ENCODE measurements at regions not wholly inside any gene's neighbourhood (a gene's known extent, or its start where the extent isn't known, plus 50 kb on each side); places are given as distances from the start of the nearest gene placed in this dataset.
A peak's percentile ranks its signal among the peaks of the same experiment; 100 is the strongest.

DNA sequence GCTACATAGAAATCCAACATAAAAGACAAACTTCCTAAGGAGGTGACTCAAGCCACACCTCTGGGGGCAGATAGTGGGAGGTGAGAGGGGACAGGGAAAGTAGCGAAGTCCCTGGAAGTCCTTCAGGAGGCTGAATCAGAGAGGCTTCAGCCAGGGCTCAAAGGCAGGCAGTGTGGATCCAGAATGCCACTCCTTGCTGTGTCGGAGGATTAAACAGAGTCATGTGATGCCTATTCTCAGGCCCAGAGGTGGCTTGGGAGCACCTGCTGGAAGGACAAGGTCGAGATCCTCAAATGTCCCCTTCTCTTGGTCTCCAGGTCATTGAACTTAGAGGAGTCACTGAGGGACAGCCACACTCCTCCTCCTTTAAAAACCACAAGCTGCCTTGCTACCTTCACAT, 391.1 kb downstream of the SOX9 start:
- Histone ChIP-seq H3K36me3 (replicated peaks) (no peaks in the 10 kb centered on the region), H3K27me3 (replicated peaks) (no peaks in the 10 kb centered on the region), H3K27ac (no peak overlapping the region), H3K4me3 (ENCODE audit: low read depth, low read length) (no peak overlapping the region)
- in situ Hi-C loops (cut with HindIII; ENCODE audit: low pct_ligation_motif_present, low sequenced_read_pairs) = no loop called here
- no peak for DNase-seq
- TF ChIP-seq, protein P1, sequence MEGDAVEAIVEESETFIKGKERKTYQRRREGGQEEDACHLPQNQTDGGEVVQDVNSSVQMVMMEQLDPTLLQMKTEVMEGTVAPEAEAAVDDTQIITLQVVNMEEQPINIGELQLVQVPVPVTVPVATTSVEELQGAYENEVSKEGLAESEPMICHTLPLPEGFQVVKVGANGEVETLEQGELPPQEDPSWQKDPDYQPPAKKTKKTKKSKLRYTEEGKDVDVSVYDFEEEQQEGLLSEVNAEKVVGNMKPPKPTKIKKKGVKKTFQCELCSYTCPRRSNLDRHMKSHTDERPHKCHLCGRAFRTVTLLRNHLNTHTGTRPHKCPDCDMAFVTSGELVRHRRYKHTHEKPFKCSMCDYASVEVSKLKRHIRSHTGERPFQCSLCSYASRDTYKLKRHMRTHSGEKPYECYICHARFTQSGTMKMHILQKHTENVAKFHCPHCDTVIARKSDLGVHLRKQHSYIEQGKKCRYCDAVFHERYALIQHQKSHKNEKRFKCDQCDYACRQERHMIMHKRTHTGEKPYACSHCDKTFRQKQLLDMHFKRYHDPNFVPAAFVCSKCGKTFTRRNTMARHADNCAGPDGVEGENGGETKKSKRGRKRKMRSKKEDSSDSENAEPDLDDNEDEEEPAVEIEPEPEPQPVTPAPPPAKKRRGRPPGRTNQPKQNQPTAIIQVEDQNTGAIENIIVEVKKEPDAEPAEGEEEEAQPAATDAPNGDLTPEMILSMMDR (IDR thresholded peaks at IDR 0.05; ENCODE audit: low read depth, low read length, missing control alignments) = no peak

DNA sequence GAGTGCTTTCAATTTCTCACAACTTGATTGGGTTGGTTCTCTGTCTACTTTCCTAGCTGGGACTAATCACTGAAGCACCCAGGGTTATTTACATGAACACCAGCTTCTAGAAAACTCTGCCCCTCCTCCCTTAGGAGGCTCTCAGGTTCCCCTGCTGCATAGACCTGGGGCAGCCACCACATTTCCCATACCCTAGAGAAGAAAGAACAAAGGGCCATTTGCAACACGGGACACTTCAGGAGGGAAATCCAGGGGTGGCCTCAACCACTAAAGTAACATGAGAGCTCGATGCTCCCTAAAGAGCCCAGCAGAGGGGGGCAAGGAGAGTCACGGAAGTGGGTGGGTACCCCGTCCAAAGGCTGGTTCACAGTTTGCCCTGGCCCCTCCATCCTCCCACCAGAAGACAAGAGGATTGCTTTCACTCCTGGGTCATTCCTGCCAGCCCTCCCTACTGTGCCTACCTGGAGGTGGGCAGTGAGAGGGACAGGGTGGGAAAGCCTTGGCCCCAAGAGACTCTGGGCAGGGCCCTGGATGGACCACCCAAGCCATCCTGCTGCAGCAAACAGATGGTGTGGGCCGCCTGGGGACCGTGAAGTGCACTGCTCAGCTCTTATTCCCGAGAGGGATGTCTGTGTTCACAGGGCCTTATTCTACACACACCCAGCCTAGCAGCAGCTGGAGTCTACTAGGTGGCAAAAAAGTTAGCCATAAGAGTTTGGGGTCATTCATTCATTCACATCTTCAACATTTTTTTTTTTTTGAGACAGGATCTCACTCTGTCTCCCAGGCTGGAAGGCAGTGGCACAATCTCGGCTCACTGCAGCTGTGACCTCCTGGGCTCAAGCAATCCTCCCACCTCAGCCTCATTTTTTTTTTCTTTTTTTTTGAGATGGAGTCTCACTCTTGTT, 392.1 kb downstream of the SOX9 start:
- TF ChIP-seq, protein P1 (IDR thresholded peaks at IDR 0.05; ENCODE audit: low read depth, low read length, missing control alignments) = no peak
- no peak overlapping the region for H3K4me3 ChIP-seq (ENCODE audit: low read depth, low read length)
- in situ Hi-C loops (cut with HindIII; ENCODE audit: low pct_ligation_motif_present, low sequenced_read_pairs) = no loop called here
- DNase-seq = no peak
- H3K36me3 ChIP-seq (replicated peaks) = no peaks in the 10 kb centered on the region
- no peak overlapping the region for H3K27ac ChIP-seq
- no peaks in the 10 kb centered on the region for H3K27me3 ChIP-seq (replicated peaks)

DNA sequence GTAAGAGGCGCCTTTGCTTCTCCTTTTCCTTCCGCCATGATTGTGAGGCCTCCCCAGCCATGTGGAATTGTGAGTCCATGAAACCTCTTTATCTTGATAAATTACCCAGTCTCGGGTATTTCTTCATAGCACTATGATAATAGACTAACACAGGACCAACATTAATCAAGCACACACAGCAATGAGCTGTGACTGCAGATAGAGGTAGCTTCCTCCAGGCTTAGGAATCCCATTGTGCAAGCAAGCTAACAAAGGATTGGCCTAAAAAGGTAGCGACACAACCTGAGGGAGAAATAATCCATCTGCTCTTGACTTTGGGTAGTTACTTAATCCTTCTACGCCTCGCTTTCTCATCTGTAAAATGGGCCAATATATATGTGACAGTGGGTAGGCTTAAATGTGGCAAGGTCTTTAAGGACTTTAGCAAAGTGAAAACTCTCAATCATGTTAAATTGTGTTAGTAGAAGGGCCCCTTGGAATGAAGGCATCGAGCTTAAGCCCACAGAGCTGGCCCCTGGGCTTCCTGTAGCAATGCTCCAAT, 393.6 kb downstream of the SOX9 start:
- peak overlapping the region; percentile 55 for H3K27ac ChIP-seq
- no peaks in the 10 kb centered on the region for H3K36me3 ChIP-seq (replicated peaks)
- TF ChIP-seq, protein P1 (IDR thresholded peaks at IDR 0.05; ENCODE audit: low read depth, low read length, missing control alignments) = no peak
- in situ Hi-C loops (cut with HindIII; ENCODE audit: low pct_ligation_motif_present, low sequenced_read_pairs) = no loop called here
- H3K4me3 ChIP-seq (ENCODE audit: low read depth, low read length) = no peak overlapping the region
- H3K27me3 ChIP-seq (replicated peaks) = no peaks in the 10 kb centered on the region
- DNase-seq = no peak

DNA sequence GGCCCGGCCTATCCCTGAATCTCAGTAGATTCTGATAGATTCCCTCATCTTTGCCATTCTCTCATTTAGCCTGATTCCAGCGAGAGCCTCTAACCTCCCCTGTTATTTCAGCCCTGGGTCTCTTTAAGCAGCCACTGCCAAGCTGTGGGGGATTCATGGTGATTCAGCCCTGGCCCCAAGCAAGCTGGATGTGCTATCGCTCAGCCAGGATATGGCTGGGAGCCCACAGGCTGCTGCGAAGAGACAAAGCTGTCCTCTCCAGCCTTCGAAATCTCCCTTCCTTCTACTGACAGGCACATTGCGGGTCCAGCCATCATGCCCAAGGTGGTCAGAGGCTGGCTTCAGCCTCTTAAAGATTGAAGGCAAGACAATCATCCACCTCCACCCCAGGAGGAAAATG, 394.1 kb downstream of the SOX9 start:
- Histone ChIP-seq H3K4me3 (ENCODE audit: low read depth, low read length) (no peak overlapping the region), H3K36me3 (replicated peaks) (no peaks in the 10 kb centered on the region), H3K27ac (peak overlapping the region; percentile 55), H3K27me3 (replicated peaks) (no peaks in the 10 kb centered on the region)
- DNase-seq = peak; percentile 78
- in situ Hi-C loops (cut with HindIII; ENCODE audit: low pct_ligation_motif_present, low sequenced_read_pairs) = no loop called here
- TF ChIP-seq, protein P1 (IDR thresholded peaks at IDR 0.05; ENCODE audit: low read depth, low read length, missing control alignments) = no peak

DNA sequence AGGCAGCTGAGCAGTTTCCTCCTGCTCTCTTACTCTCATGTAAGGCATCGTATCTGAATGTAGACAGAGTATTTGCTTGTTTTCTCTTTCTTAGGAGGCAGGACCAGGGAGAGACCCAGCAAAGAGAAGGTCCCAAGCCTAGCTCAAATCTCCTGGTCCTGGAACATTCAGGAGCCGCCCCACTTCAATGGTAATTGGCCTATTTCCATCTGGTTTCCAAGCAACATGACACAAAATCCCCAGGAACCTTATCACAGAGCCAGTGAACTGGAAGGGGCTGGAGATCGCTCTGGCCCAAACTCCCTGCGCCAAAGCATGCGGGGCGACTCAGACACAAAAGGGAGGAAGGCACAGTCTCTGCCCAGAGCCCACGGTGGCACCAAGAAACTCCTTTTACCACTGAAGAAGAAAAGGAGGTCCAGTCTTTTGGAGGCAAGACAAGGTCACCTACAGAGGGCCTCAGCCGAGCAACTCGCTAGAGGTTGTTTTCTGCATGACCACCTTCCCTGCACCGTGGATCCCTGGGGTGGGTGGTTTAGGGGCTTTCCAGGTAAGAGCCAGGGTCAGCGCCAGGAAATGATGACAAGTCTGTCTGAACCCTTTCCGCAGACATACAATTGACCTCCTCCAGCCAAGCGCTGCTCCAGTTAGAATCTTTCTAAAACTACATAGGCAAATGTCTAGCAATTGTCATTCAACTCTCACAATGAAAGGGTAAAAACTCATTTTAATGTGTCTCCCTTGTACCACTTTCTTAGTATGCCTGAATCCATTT, 394.7 kb downstream of the SOX9 start:
- H3K36me3 ChIP-seq (replicated peaks) = no peaks in the 10 kb centered on the region
- in situ Hi-C loops (cut with HindIII; ENCODE audit: low pct_ligation_motif_present, low sequenced_read_pairs) = no loop called here
- H3K27ac ChIP-seq = peak overlapping the region; percentile 55
- TF ChIP-seq, protein P1 (IDR thresholded peaks at IDR 0.05; ENCODE audit: low read depth, low read length, missing control alignments) = no peak
- H3K27me3 ChIP-seq (replicated peaks) = no peaks in the 10 kb centered on the region
- peak; percentile 46 for DNase-seq
- H3K4me3 ChIP-seq (ENCODE audit: low read depth, low read length) = no peak overlapping the region

Measured in brain microvascular endothelial cell (primary cell).